GM23338 (cell line): ENCODE measurements at regions not wholly inside any gene's neighbourhood (a gene's known extent, or its start where the extent isn't known, plus 50 kb on each side); places are given as distances from the start of the nearest gene placed in this dataset.

ENCODE experiments used
- ATAC-seq: fragments of 200-7000 bp; cut with Tn5 transposase; 3 replicates; pipeline ENCODE4 v1.9.1; 2020
- DNase-seq: peaks from one replicate; pipeline ENCODE4 v3.0.0-alpha.2; 2015; ENCODE audit warnings: low spot score
- H2AFZ ChIP-seq: fragments of 200-600 bp; sonication (generic); 2 replicates; pipeline ENCODE4 v1.8.0; 2016; ENCODE audit warnings: antibody characterized with exemption, mild to moderate bottlenecking, moderate library complexity
- H3F3A ChIP-seq: fragments of 200-600 bp; sonication (generic); replicated peaks from 2 replicates; pipeline ENCODE4 v1.8.0; 2017; ENCODE audit warnings: antibody characterized with exemption, mixed run types, low read depth
- H3K27ac ChIP-seq: fragments of 200-600 bp; sonication (generic); 2 replicates; pipeline ENCODE4 v1.6.1; 2016; ENCODE audit warnings: low read depth
- H3K27me3 ChIP-seq: fragments of 200-600 bp; sonication (generic); 2 replicates; pipeline ENCODE4 v1.8.0; 2016; ENCODE audit warnings: mild to moderate bottlenecking, mixed run types, moderate library complexity; ENCODE audit not compliant: insufficient read depth
- H3K36me3 ChIP-seq: fragments of 200-600 bp; sonication (generic); 2 replicates; pipeline ENCODE4 v1.8.0; 2016; ENCODE audit warnings: mild to moderate bottlenecking; ENCODE audit not compliant: insufficient read depth
- H3K4me1 ChIP-seq: fragments of 200-600 bp; sonication (generic); 2 replicates; pipeline ENCODE4 v1.8.0; 2016; ENCODE audit warnings: mild to moderate bottlenecking, moderate library complexity; ENCODE audit not compliant: insufficient read depth
- H3K4me2 ChIP-seq: fragments of 200-600 bp; sonication (generic); 2 replicates; pipeline ENCODE4 v1.7.1; 2017; ENCODE audit warnings: mixed run types
- H3K4me3 ChIP-seq: fragments of 200-600 bp; sonication (generic); 2 replicates; pipeline ENCODE4 v1.6.1; 2016; ENCODE audit warnings: mixed run types
- H3K79me2 ChIP-seq: fragments of 200-600 bp; sonication (generic); replicated peaks from 2 replicates; pipeline ENCODE4 v1.8.0; 2017; ENCODE audit warnings: mild to moderate bottlenecking; ENCODE audit not compliant: insufficient read depth
- H3K9me2 ChIP-seq: fragments of 200-600 bp; sonication (generic); 2 replicates; pipeline ENCODE4 v1.8.0; 2017; ENCODE audit not compliant: insufficient read depth
- H4K20me1 ChIP-seq: fragments of 200-600 bp; sonication (generic); replicated peaks from 2 replicates; pipeline ENCODE4 v1.8.0; 2017; ENCODE audit warnings: mild to moderate bottlenecking; ENCODE audit not compliant: insufficient read depth
- H3K27ac Mint-ChIP-seq: 2 replicates; pipeline ENCODE4 v1.8.0; 2020; ENCODE audit warnings: inconsistent platforms, mild to moderate bottlenecking, moderate library complexity, mixed read lengths
- H3K27me3 Mint-ChIP-seq: 3 replicates; pipeline ENCODE4 v1.8.0; 2022; ENCODE audit warnings: low read depth, mild to moderate bottlenecking, moderate library complexity, mixed read lengths, inconsistent platforms; ENCODE audit not compliant: insufficient read depth, poor library complexity
- H3K36me3 Mint-ChIP-seq: 3 replicates; pipeline ENCODE4 v1.8.0; 2021; ENCODE audit warnings: low read depth, mild to moderate bottlenecking, inconsistent platforms, moderate library complexity, mixed read lengths
- H3K4me1 Mint-ChIP-seq: 3 replicates; pipeline ENCODE4 v1.8.0; 2020; ENCODE audit warnings: mild to moderate bottlenecking, inconsistent platforms, mixed read lengths
- H3K4me3 Mint-ChIP-seq: 3 replicates; pipeline ENCODE4 v1.8.0; 2021; ENCODE audit warnings: moderate library complexity, mild to moderate bottlenecking, inconsistent platforms, mixed read lengths
- H3K9me3 Mint-ChIP-seq: 3 replicates; pipeline ENCODE4 v1.8.0; 2020; ENCODE audit warnings: moderate library complexity, mild to moderate bottlenecking, inconsistent platforms, mixed read lengths
- CREB1 ChIP-seq: fragments of 250-450 bp; sonication (Bioruptor Pico); IDR thresholded peaks from 2 replicates; pipeline ENCODE4 v1.5.0; 2020; ENCODE audit warnings: low read depth, mild to moderate bottlenecking, moderate library complexity
- EZH2 ChIP-seq: fragments of 200-600 bp; sonication (generic); IDR thresholded peaks from one replicate; pipeline ENCODE4 v1.8.0; 2017; ENCODE audit warnings: antibody characterized with exemption, mild to moderate bottlenecking, low read depth; ENCODE audit not compliant: unreplicated experiment
- EZH2phosphoT487 ChIP-seq: fragments of 200-600 bp; sonication (generic); IDR thresholded peaks from one replicate; pipeline ENCODE4 v1.8.1; 2018; ENCODE audit warnings: antibody characterized with exemption; ENCODE audit not compliant: unreplicated experiment
- JUNB ChIP-seq: IDR thresholded peaks from one replicate; pipeline ENCODE4 v1.6.1; 2016; ENCODE audit warnings: antibody characterized with exemption; ENCODE audit not compliant: unreplicated experiment
- POLR2AphosphoS5 ChIP-seq: IDR thresholded peaks from 2 replicates; pipeline ENCODE4 v1.6.1; 2016; ENCODE audit warnings: antibody characterized with exemption, low read depth
- STAT1 ChIP-seq: IDR thresholded peaks from one replicate; pipeline ENCODE4 v1.6.1; 2016; ENCODE audit warnings: antibody characterized with exemption; ENCODE audit not compliant: unreplicated experiment
- ZNF114 ChIP-seq: fragments of 250-450 bp; sonication (Bioruptor Pico); IDR thresholded peaks from 2 replicates; pipeline ENCODE4 v1.5.0; 2020; ENCODE audit warnings: mild to moderate bottlenecking, moderate library complexity
- ZNF331 ChIP-seq: fragments of 250-450 bp; sonication (Bioruptor Pico); IDR thresholded peaks from 2 replicates; pipeline ENCODE4 v1.5.0; 2020; ENCODE audit warnings: low read depth, mild to moderate bottlenecking, moderate library complexity
- TF ChIP-seq, protein P1 (sequence below): IDR thresholded peaks from one replicate; pipeline ENCODE4 v1.6.1; 2018; ENCODE audit warnings: antibody characterized with exemption; ENCODE audit not compliant: unreplicated experiment
- TF ChIP-seq, protein P2 (sequence below), 2 experiments: fragments of 200-600 bp in 1 of 2; sonication (generic) in 1 of 2; conservative IDR thresholded peaks; 2 replicates each; pipeline versions ENCODE4 v1.5.1 to v1.6.1; 2016 to 2017; ENCODE audit warnings: antibody characterized with exemption in 2 of 2, low read depth in 2 of 2, mild to moderate bottlenecking in 2 of 2, moderate library complexity in 1 of 2
- TF ChIP-seq, protein P3 (sequence below): fragments of 250-450 bp; sonication (Bioruptor Pico); IDR thresholded peaks from 2 replicates; pipeline ENCODE4 v1.5.0; 2020; ENCODE audit warnings: mild to moderate bottlenecking, moderate library complexity

- Histone ChIP-seq H2AFZ (no peak overlapping the region), H3K4me2 (no peak overlapping the region), H3K79me2 (no peaks in the 10 kb centered on the region), H3K36me3 (no peaks in the 10 kb centered on the region), H3K4me3 (no peak overlapping the region), H3K27ac (no peak overlapping the region), H3K4me1 (no peaks in the 10 kb centered on the region), H4K20me1 (no peaks in the 10 kb centered on the region), H3K27me3 (no peaks in the 10 kb centered on the region), H3F3A (no peaks in the 10 kb centered on the region), H3K9me2 (0 out of 2 replicates have a peak, but pooled peaks cover 3% of the 10 kb centered on the region)
- H3K4me1 Mint-ChIP-seq, result no peaks in the 10 kb centered on the region
- no peak for TF ChIP-seq POLR2AphosphoS5
- no peak for TF ChIP-seq ZNF331 (CRISPR knock-in tag)
- TF ChIP-seq EZH2phosphoT487, result no peak
- H3K36me3 Mint-ChIP-seq, result no peaks in the 10 kb centered on the region
- H3K9me3 Mint-ChIP-seq, result no peaks in the 10 kb centered on the region
- DNase-seq, result no peak
- ATAC-seq, result no peak
- H3K4me3 Mint-ChIP-seq, result no peak overlapping the region
- no peak overlapping the region for H3K27ac Mint-ChIP-seq
- H3K27me3 Mint-ChIP-seq, result peaks cover 2% of the 10 kb centered on the region
These were observed 55.5 kb upstream of the ZC3H11B start for GRCh38 chr1:219668446-219668845.

- Mint-ChIP-seq H3K9me3 (no peaks in the 10 kb centered on the region), H3K36me3 (no peaks in the 10 kb centered on the region), H3K27me3 (no peaks in the 10 kb centered on the region), H3K4me3 (no peak overlapping the region), H3K4me1 (peaks cover 4% of the 10 kb centered on the region; the same call in 1 of the 3 replicates), H3K27ac (no peak overlapping the region)
- no peaks in the 10 kb centered on the region for H4K20me1 ChIP-seq
- H3K27me3 ChIP-seq, result no peaks in the 10 kb centered on the region
- H3K9me2 ChIP-seq, result 0 out of 2 replicates have a peak, but pooled peaks cover 3% of the 10 kb centered on the region
- ATAC-seq, result no peak
- no peaks in the 10 kb centered on the region for H3K79me2 ChIP-seq
- H3K4me1 ChIP-seq, result peaks cover 4% of the 10 kb centered on the region
- no peak for DNase-seq
- no peaks in the 10 kb centered on the region for H3F3A ChIP-seq
- H3K36me3 ChIP-seq, result no peaks in the 10 kb centered on the region
- H3K4me3 ChIP-seq, result no peak overlapping the region
- H2AFZ ChIP-seq, result no peak overlapping the region
- no peak overlapping the region for H3K27ac ChIP-seq
- no peak for TF ChIP-seq EZH2phosphoT487
- TF ChIP-seq JUNB, result no peak
- no peak for TF ChIP-seq EZH2
- no peak for TF ChIP-seq STAT1
- TF ChIP-seq CREB1, result no peak
- TF ChIP-seq, protein P1, sequence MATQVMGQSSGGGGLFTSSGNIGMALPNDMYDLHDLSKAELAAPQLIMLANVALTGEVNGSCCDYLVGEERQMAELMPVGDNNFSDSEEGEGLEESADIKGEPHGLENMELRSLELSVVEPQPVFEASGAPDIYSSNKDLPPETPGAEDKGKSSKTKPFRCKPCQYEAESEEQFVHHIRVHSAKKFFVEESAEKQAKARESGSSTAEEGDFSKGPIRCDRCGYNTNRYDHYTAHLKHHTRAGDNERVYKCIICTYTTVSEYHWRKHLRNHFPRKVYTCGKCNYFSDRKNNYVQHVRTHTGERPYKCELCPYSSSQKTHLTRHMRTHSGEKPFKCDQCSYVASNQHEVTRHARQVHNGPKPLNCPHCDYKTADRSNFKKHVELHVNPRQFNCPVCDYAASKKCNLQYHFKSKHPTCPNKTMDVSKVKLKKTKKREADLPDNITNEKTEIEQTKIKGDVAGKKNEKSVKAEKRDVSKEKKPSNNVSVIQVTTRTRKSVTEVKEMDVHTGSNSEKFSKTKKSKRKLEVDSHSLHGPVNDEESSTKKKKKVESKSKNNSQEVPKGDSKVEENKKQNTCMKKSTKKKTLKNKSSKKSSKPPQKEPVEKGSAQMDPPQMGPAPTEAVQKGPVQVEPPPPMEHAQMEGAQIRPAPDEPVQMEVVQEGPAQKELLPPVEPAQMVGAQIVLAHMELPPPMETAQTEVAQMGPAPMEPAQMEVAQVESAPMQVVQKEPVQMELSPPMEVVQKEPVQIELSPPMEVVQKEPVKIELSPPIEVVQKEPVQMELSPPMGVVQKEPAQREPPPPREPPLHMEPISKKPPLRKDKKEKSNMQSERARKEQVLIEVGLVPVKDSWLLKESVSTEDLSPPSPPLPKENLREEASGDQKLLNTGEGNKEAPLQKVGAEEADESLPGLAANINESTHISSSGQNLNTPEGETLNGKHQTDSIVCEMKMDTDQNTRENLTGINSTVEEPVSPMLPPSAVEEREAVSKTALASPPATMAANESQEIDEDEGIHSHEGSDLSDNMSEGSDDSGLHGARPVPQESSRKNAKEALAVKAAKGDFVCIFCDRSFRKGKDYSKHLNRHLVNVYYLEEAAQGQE, result no peak
- TF ChIP-seq ZNF114 (CRISPR knock-in tag), result no peak
- TF ChIP-seq, protein P2, sequence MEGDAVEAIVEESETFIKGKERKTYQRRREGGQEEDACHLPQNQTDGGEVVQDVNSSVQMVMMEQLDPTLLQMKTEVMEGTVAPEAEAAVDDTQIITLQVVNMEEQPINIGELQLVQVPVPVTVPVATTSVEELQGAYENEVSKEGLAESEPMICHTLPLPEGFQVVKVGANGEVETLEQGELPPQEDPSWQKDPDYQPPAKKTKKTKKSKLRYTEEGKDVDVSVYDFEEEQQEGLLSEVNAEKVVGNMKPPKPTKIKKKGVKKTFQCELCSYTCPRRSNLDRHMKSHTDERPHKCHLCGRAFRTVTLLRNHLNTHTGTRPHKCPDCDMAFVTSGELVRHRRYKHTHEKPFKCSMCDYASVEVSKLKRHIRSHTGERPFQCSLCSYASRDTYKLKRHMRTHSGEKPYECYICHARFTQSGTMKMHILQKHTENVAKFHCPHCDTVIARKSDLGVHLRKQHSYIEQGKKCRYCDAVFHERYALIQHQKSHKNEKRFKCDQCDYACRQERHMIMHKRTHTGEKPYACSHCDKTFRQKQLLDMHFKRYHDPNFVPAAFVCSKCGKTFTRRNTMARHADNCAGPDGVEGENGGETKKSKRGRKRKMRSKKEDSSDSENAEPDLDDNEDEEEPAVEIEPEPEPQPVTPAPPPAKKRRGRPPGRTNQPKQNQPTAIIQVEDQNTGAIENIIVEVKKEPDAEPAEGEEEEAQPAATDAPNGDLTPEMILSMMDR (conservative IDR thresholded peaks at IDR 0.05; ENCODE audit: low read depth in 2 of 2), result no peak
- TF ChIP-seq POLR2AphosphoS5, result no peak
- TF ChIP-seq ZNF331 (CRISPR knock-in tag), result no peak
- TF ChIP-seq, protein P3, sequence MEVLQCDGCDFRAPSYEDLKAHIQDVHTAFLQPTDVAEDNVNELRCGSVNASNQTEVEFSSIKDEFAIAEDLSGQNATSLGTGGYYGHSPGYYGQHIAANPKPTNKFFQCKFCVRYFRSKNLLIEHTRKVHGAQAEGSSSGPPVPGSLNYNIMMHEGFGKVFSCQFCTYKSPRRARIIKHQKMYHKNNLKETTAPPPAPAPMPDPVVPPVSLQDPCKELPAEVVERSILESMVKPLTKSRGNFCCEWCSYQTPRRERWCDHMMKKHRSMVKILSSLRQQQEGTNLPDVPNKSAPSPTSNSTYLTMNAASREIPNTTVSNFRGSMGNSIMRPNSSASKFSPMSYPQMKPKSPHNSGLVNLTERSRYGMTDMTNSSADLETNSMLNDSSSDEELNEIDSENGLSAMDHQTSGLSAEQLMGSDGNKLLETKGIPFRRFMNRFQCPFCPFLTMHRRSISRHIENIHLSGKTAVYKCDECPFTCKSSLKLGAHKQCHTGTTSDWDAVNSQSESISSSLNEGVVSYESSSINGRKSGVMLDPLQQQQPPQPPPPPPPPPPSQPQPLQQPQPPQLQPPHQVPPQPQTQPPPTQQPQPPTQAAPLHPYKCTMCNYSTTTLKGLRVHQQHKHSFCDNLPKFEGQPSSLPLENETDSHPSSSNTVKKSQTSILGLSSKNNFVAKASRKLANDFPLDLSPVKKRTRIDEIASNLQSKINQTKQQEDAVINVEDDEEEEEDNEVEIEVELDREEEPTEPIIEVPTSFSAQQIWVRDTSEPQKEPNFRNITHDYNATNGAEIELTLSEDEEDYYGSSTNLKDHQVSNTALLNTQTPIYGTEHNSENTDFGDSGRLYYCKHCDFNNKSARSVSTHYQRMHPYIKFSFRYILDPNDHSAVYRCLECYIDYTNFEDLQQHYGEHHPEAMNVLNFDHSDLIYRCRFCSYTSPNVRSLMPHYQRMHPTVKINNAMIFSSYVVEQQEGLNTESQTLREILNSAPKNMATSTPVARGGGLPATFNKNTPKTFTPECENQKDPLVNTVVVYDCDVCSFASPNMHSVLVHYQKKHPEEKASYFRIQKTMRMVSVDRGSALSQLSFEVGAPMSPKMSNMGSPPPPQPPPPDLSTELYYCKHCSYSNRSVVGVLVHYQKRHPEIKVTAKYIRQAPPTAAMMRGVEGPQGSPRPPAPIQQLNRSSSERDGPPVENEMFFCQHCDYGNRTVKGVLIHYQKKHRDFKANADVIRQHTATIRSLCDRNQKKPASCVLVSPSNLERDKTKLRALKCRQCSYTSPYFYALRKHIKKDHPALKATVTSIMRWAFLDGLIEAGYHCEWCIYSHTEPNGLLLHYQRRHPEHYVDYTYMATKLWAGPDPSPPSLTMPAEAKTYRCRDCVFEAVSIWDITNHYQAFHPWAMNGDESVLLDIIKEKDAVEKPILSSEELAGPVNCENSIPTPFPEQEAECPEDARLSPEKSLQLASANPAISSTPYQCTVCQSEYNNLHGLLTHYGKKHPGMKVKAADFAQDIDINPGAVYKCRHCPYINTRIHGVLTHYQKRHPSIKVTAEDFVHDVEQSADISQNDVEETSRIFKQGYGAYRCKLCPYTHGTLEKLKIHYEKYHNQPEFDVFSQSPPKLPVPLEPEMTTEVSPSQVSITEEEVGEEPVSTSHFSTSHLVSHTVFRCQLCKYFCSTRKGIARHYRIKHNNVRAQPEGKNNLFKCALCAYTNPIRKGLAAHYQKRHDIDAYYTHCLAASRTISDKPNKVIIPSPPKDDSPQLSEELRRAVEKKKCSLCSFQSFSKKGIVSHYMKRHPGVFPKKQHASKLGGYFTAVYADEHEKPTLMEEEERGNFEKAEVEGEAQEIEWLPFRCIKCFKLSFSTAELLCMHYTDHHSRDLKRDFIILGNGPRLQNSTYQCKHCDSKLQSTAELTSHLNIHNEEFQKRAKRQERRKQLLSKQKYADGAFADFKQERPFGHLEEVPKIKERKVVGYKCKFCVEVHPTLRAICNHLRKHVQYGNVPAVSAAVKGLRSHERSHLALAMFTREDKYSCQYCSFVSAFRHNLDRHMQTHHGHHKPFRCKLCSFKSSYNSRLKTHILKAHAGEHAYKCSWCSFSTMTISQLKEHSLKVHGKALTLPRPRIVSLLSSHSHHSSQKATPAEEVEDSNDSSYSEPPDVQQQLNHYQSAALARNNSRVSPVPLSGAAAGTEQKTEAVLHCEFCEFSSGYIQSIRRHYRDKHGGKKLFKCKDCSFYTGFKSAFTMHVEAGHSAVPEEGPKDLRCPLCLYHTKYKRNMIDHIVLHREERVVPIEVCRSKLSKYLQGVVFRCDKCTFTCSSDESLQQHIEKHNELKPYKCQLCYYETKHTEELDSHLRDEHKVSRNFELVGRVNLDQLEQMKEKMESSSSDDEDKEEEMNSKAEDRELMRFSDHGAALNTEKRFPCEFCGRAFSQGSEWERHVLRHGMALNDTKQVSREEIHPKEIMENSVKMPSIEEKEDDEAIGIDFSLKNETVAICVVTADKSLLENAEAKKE (CRISPR knock-in tag), result no peak
- no peak overlapping the region for H3K4me2 ChIP-seq
These were observed 53.3 kb upstream of the ZC3H11B start for GRCh38 chr1:219666242-219666641.
